ENCODE measurements at regions not wholly inside any gene's neighbourhood (a gene's known extent, or its start where the extent isn't known, plus 50 kb on each side); places are given as distances from the start of the nearest gene placed in this dataset.
A peak's percentile ranks its signal among the peaks of the same experiment; 100 is the strongest.
"Not testable (repeated sequence)": the region's sequence is repeated elsewhere in the genome, so short reads cannot be mapped to it uniquely, and the experiment has no call there.

- DNase-seq = no peak
These were observed 135.2 kb upstream of the FAM9C start for GRCh38 chrX:13179586-13179985.

- DNase-seq = no peak
These were observed 134.7 kb upstream of the FAM9C start for GRCh38 chrX:13179100-13179499.

GRCh38 chrX:13177921-13178566, 133.6 kb upstream of the FAM9C start:
- DNase-seq = no peak

- no peak for DNase-seq
These were observed 130.6 kb upstream of the FAM9C start for GRCh38 chrX:13175056-13175455.

- DNase-seq = no peak
These were observed 126.6 kb upstream of the FAM9C start for GRCh38 chrX:13170966-13171558.

GRCh38 chrX:13169684-13170083, 125.3 kb upstream of the FAM9C start:
- DNase-seq = no peak

GRCh38 chrX:13168269-13168668, 123.8 kb upstream of the FAM9C start:
- DNase-seq = no peak

- peak in 2 of 5 donors; percentile 1 to 12 for DNase-seq
These were observed 123.2 kb upstream of the FAM9C start for GRCh38 chrX:13167481-13168231.

GRCh38 chrX:13165266-13166189, 121.1 kb upstream of the FAM9C start:
- DNase-seq = no peak

- DNase-seq = no peak
These were observed 120.2 kb upstream of the FAM9C start for GRCh38 chrX:13164611-13165010.

- DNase-seq = no peak
These were observed 118.5 kb upstream of the FAM9C start for GRCh38 chrX:13162772-13163410.

- DNase-seq = no peak
These were observed 115.5 kb upstream of the FAM9C start for GRCh38 chrX:13159886-13160285.

- DNase-seq = no peak
These were observed 114.5 kb upstream of the FAM9C start for GRCh38 chrX:13158911-13159310.

- DNase-seq = not testable (repeated sequence)
These were observed 111.1 kb upstream of the FAM9C start for GRCh38 chrX:13155550-13155949.

- DNase-seq = no peak
These were observed 109.4 kb upstream of the FAM9C start for GRCh38 chrX:13153796-13154195.

GRCh38 chrX:13152518-13153185, 108.2 kb upstream of the FAM9C start:
- no peak for DNase-seq

- peak; percentile 8 to 49 (median 35) for DNase-seq
These were observed 107.6 kb upstream of the FAM9C start for GRCh38 chrX:13151828-13152517.

- no peak for DNase-seq
These were observed 105.4 kb upstream of the FAM9C start for GRCh38 chrX:13149702-13150350.

GRCh38 chrX:13147733-13148132, 103.3 kb upstream of the FAM9C start:
- no peak for DNase-seq

GRCh38 chrX:13147147-13147546, 102.7 kb upstream of the FAM9C start:
- DNase-seq = no peak
